NCI-H2227 (cell line): ENCODE measurements at regions not wholly inside any gene's neighbourhood (a gene's known extent, or its start where the extent isn't known, plus 50 kb on each side); places are given as distances from the start of the nearest gene placed in this dataset.
"Not testable (repeated sequence)": the region's sequence is repeated elsewhere in the genome, so short reads cannot be mapped to it uniquely, and the experiment has no call there.

Source experiments
- DNase-seq: peaks from one replicate; lab custom pipeline; 2025; ENCODE audit not compliant: unreplicated experiment; lab: John Stamatoyannopoulos, UW

GRCh38 chr5:37971483-37972024 lies 131.7 kb upstream of the GDNF start:
- no peak for DNase-seq

- DNase-seq = no peak
Observed at GRCh38 chr5:37966871-37967270, 127.0 kb upstream of the GDNF start.

GRCh38 chr5:37966291-37966690 lies 126.5 kb upstream of the GDNF start:
- no peak for DNase-seq

GRCh38 chr5:37962389-37962788 lies 122.5 kb upstream of the GDNF start:
- DNase-seq = no peak

GRCh38 chr5:37957218-37957617 lies 117.4 kb upstream of the GDNF start:
- DNase-seq = no peak

- DNase-seq = no peak
Observed at GRCh38 chr5:37955748-37956147, 115.9 kb upstream of the GDNF start.

GRCh38 chr5:37954561-37954960 lies 114.7 kb upstream of the GDNF start:
- DNase-seq = no peak

GRCh38 chr5:37951946-37952721 lies 112.3 kb upstream of the GDNF start:
- DNase-seq = peak; percentile 28

- no peak for DNase-seq
Observed at GRCh38 chr5:37950436-37950835, 110.6 kb upstream of the GDNF start.

GRCh38 chr5:37945446-37945845 lies 105.6 kb upstream of the GDNF start:
- no peak for DNase-seq

GRCh38 chr5:37943136-37943535 lies 103.3 kb upstream of the GDNF start:
- DNase-seq = not testable (repeated sequence)

GRCh38 chr5:37940931-37941623 lies 101.2 kb upstream of the GDNF start:
- no peak for DNase-seq

GRCh38 chr5:37938861-37939260 lies 99.0 kb upstream of the GDNF start:
- no peak for DNase-seq

GRCh38 chr5:37938076-37938852 lies 98.4 kb upstream of the GDNF start:
- DNase-seq = no peak

- DNase-seq = no peak
Observed at GRCh38 chr5:37936091-37936490, 96.2 kb upstream of the GDNF start.

GRCh38 chr5:37933576-37933975 lies 93.7 kb upstream of the GDNF start:
- no peak for DNase-seq

GRCh38 chr5:37932450-37932849 lies 92.6 kb upstream of the GDNF start:
- no peak for DNase-seq

- no peak for DNase-seq
Observed at GRCh38 chr5:37931541-37931940, 91.7 kb upstream of the GDNF start.

GRCh38 chr5:37930350-37930749 lies 90.5 kb upstream of the GDNF start:
- DNase-seq = no peak

GRCh38 chr5:37929791-37930190 lies 90.0 kb upstream of the GDNF start:
- DNase-seq = no peak

GRCh38 chr5:37927753-37928152 lies 87.9 kb upstream of the GDNF start:
- DNase-seq = not testable (repeated sequence)

- DNase-seq = no peak
Observed at GRCh38 chr5:37926732-37927131, 86.9 kb upstream of the GDNF start.
